LoVo (cell line): ENCODE measurements at regions not wholly inside any gene's neighbourhood (a gene's known extent, or its start where the extent isn't known, plus 50 kb on each side); places are given as distances from the start of the nearest gene placed in this dataset.
"Not testable (repeated sequence)": the region's sequence is repeated elsewhere in the genome, so short reads cannot be mapped to it uniquely, and the experiment has no call there.

Experiments used
- DNase-seq: peaks from one replicate; pipeline ENCODE4 v3.0.0-alpha.2; 2016; ENCODE audit warnings: low spot score

- no peak for DNase-seq
Measured at GRCh38 chr10:21463436-21463835, 62.0 kb downstream of the SKIDA1 start.

GRCh38 chr10:21458126-21458871, 67.2 kb downstream of the SKIDA1 start:
- no peak for DNase-seq

- no peak for DNase-seq
Measured at GRCh38 chr10:21456160-21456559, 69.3 kb downstream of the SKIDA1 start.

DNA sequence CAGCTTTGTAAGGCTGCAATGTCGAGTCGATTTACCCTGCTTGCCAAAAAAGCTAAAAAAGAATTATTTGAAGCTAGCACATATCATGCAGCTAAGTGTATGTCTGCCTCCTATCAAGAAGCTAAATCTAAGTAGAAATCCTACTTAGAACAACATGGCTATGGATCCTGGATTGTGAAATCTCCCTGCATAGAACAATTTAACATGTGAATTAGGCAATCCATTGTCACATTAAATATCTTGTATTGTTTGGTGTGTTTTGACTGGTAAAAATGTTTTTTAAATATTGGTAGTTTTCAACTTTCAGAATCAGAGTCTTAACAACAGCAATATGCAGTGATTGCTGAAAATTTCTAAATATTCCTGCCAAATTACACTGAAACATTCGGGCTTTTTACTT, 73.3 kb downstream of the SKIDA1 start:
- no peak for DNase-seq

- DNase-seq, result no peak
Measured at GRCh38 chr10:21449288-21449966, 76.1 kb downstream of the SKIDA1 start.

DNA sequence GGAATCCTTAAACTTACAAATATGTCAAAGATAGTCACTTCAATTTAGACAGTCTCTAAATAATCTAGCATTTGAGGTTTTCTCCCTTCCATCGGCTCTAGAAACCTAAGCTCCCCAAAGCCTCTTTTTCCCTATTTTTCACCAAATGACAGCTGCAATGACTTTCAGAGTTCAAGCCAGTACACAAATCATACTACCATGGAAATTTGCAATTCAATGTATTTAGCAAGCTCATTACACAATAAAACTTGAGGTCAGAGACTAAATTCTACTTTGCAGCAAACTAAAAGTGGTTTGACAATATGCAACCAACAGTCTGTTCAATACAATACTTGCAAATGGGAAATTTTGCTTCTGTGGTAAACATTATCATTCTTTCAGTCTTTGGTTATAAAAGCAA, 80.3 kb downstream of the SKIDA1 start:
- no peak for DNase-seq

DNA sequence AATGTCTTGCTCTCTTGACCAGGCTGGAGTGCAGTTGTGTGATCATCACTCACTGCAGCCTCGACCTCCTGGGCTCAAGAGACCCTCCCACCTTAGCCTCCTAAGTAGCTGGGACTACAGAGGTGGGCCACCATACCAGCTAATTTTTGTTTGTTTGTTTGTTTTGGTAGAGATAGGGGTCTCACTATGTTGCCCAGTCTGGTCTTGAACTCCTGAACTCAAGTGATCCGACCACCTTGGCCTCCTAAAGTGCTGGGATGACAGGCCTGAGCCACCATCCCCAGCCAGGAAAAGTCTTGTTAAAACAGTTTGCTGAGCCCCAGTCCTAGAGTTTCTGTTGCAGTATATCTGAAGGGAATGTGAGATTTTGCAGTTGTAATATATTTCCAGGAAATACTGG, 83.9 kb downstream of the SKIDA1 start:
- no peak for DNase-seq

DNA sequence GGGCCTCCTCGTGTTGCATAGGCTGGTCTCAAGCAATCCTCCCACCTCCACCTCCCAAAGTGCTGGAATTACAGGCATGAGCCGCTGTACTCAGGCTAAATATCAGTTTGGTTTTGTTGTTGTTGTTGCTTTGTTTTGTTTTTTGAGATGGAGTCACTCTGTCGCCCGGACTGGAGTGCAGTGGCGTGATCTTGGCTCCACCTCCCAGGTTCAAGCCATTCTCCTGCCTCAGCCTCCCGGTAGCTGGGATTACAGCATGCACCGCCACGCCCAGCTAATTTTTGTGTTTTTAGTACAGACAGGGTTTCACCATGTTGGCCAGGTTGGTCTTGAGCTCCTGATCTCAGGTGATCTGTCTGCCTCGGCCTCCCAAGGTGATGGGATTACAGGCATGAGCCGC, 86.6 kb downstream of the SKIDA1 start:
- DNase-seq, result not testable (repeated sequence)

GRCh38 chr10:21437770-21438382, 87.6 kb downstream of the SKIDA1 start:
- DNase-seq, result no peak

- DNase-seq, result no peak
Measured at GRCh38 chr10:21432266-21432665, 93.2 kb downstream of the SKIDA1 start.

DNA sequence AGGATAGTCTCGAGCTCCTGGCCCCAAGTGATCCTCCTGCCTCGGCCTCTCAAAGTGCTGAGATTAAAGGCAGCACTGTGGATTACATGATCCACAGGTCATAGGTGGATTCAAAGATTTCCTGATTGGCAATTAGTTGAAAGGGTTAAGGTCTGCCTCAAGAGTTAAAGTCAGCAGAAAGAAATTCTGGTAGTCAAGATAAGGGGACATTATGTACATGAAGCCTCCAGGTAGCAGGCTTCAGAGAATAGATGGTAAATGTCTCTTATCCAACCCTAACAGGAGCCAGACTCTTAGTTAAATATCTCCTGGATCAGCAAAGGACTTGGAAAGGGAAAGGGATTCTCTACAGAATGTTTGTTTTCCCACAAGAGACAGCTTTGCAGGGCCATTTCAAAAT, 93.7 kb downstream of the SKIDA1 start:
- no peak for DNase-seq

GRCh38 chr10:21427804-21428481, 97.5 kb downstream of the SKIDA1 start:
- peak; percentile 29 for DNase-seq

GRCh38 chr10:21424459-21424861, 101.0 kb downstream of the SKIDA1 start:
- DNase-seq, result no peak

GRCh38 chr10:21423850-21424249, 101.6 kb downstream of the SKIDA1 start:
- no peak for DNase-seq

- no peak for DNase-seq
Measured at GRCh38 chr10:21423338-21423737, 102.1 kb downstream of the SKIDA1 start.

- DNase-seq, result no peak
Measured at GRCh38 chr10:21421794-21422193, 103.7 kb downstream of the SKIDA1 start.

GRCh38 chr10:21421016-21421415, 104.5 kb downstream of the SKIDA1 start:
- DNase-seq, result no peak

DNA sequence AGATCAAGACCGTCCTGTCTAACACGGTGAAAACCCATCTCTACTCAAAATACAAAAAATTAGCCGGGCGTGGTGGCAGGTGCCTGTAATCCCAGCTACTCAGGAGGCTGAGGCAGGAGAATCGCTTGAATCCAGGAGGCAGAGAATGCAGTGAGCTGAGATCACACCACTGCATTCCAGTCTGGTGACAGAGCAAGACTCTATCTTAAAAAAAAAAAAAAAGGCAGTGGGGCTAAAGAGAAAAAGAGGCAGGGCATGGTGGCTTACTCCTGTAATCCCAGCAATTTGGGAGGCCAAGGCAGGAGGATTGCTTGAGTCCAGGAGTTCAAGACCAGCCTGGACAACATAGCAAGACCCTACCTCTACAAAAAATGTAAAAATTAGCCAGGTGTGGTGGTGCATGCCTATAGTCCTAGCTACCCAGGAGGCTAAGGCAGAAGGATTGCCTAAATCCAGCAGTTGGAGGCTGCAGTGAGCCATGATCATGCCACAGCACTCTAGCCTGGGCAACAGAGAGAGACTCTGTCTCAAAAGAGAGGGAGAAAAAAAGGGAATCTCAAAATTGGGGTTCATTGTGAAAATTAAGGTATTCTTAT, 106.4 kb downstream of the SKIDA1 start:
- not testable (repeated sequence) for DNase-seq

DNA sequence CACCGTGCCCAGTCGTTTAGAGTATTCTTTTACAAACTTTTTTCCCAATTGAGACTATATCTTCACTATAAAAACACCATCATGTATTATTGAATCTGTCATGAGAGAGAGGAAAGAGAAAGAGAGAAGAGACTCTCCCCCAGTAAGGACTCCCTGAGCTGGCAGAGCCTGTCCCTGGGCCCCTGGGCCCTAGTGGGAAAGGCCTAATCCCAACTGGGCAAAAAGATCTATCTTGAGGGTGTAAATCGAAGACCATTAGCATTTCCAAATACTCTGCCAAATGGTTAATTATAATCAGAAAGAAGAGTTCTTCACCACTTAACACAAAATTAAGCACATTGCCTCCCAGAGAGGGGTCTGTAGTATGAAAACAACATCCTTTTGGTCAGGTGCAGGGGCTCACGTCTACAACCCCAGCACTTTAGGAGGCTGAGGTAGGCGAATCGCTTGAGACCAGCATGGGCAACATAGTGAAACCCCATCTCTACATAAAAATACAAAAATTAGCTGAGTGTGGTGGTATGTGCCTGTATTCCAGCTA, 108.2 kb downstream of the SKIDA1 start:
- no peak for DNase-seq

GRCh38 chr10:21413680-21414079, 111.8 kb downstream of the SKIDA1 start:
- DNase-seq, result no peak

- DNase-seq, result no peak
Measured at GRCh38 chr10:21413268-21413667, 112.2 kb downstream of the SKIDA1 start.

DNA sequence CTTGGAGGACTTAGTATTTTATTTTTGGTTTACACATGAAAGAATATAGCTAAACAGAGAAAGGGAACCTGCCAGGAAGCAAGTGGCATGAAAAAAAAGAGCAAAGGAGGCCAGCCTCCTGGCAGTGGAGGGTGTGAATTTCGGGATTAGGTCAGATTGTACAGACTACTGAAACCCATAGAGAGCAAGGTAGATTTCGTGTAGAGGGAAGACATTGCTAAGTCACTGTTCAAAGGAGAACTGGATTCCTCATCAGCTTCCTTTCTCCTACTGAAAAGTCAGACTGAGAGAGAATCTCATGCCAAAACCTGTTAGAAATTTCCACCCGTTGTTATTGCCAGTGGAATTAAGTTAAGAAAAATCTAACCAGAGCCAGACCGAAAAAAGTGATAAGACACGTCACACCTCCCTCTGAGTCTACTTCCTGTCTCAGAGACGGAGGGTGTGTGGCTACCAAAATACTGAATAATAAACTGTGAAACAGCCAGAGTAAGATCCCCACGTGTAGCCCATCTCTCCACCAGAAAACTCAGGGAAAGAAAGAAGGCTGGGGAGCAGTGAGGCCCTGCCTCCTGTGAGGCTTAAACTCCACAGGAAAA, 118.8 kb downstream of the SKIDA1 start:
- no peak for DNase-seq
